GM23338 (cell line): ENCODE measurements at regions not wholly inside any gene's neighbourhood (a gene's known extent, or its start where the extent isn't known, plus 50 kb on each side); places are given as distances from the start of the nearest gene placed in this dataset.

Experiments used
- ATAC-seq: fragments of 200-7000 bp; cut with Tn5 transposase; 3 replicates; pipeline ENCODE4 v1.9.1; 2020
- DNase-seq: peaks from one replicate; pipeline ENCODE4 v3.0.0-alpha.2; 2015; ENCODE audit warnings: low spot score
- H2AFZ ChIP-seq: fragments of 200-600 bp; sonication (generic); 2 replicates; pipeline ENCODE4 v1.8.0; 2016; ENCODE audit warnings: antibody characterized with exemption, mild to moderate bottlenecking, moderate library complexity
- H3F3A ChIP-seq: fragments of 200-600 bp; sonication (generic); replicated peaks from 2 replicates; pipeline ENCODE4 v1.8.0; 2017; ENCODE audit warnings: antibody characterized with exemption, mixed run types, low read depth
- H3K27ac ChIP-seq: fragments of 200-600 bp; sonication (generic); 2 replicates; pipeline ENCODE4 v1.6.1; 2016; ENCODE audit warnings: low read depth
- H3K27me3 ChIP-seq: fragments of 200-600 bp; sonication (generic); 2 replicates; pipeline ENCODE4 v1.8.0; 2016; ENCODE audit warnings: mild to moderate bottlenecking, mixed run types, moderate library complexity; ENCODE audit not compliant: insufficient read depth
- H3K36me3 ChIP-seq: fragments of 200-600 bp; sonication (generic); 2 replicates; pipeline ENCODE4 v1.8.0; 2016; ENCODE audit warnings: mild to moderate bottlenecking; ENCODE audit not compliant: insufficient read depth
- H3K4me1 ChIP-seq: fragments of 200-600 bp; sonication (generic); 2 replicates; pipeline ENCODE4 v1.8.0; 2016; ENCODE audit warnings: mild to moderate bottlenecking, moderate library complexity; ENCODE audit not compliant: insufficient read depth
- H3K4me2 ChIP-seq: fragments of 200-600 bp; sonication (generic); 2 replicates; pipeline ENCODE4 v1.7.1; 2017; ENCODE audit warnings: mixed run types
- H3K4me3 ChIP-seq: fragments of 200-600 bp; sonication (generic); 2 replicates; pipeline ENCODE4 v1.6.1; 2016; ENCODE audit warnings: mixed run types
- H3K79me2 ChIP-seq: fragments of 200-600 bp; sonication (generic); replicated peaks from 2 replicates; pipeline ENCODE4 v1.8.0; 2017; ENCODE audit warnings: mild to moderate bottlenecking; ENCODE audit not compliant: insufficient read depth
- H3K9me2 ChIP-seq: fragments of 200-600 bp; sonication (generic); 2 replicates; pipeline ENCODE4 v1.8.0; 2017; ENCODE audit not compliant: insufficient read depth
- H4K20me1 ChIP-seq: fragments of 200-600 bp; sonication (generic); replicated peaks from 2 replicates; pipeline ENCODE4 v1.8.0; 2017; ENCODE audit warnings: mild to moderate bottlenecking; ENCODE audit not compliant: insufficient read depth
- H3K27ac Mint-ChIP-seq: 2 replicates; pipeline ENCODE4 v1.8.0; 2020; ENCODE audit warnings: inconsistent platforms, mild to moderate bottlenecking, moderate library complexity, mixed read lengths
- H3K27me3 Mint-ChIP-seq: 3 replicates; pipeline ENCODE4 v1.8.0; 2022; ENCODE audit warnings: low read depth, mild to moderate bottlenecking, moderate library complexity, mixed read lengths, inconsistent platforms; ENCODE audit not compliant: insufficient read depth, poor library complexity
- H3K36me3 Mint-ChIP-seq: 3 replicates; pipeline ENCODE4 v1.8.0; 2021; ENCODE audit warnings: low read depth, mild to moderate bottlenecking, inconsistent platforms, moderate library complexity, mixed read lengths
- H3K4me1 Mint-ChIP-seq: 3 replicates; pipeline ENCODE4 v1.8.0; 2020; ENCODE audit warnings: mild to moderate bottlenecking, inconsistent platforms, mixed read lengths
- H3K4me3 Mint-ChIP-seq: 3 replicates; pipeline ENCODE4 v1.8.0; 2021; ENCODE audit warnings: moderate library complexity, mild to moderate bottlenecking, inconsistent platforms, mixed read lengths
- H3K9me3 Mint-ChIP-seq: 3 replicates; pipeline ENCODE4 v1.8.0; 2020; ENCODE audit warnings: moderate library complexity, mild to moderate bottlenecking, inconsistent platforms, mixed read lengths
- EZH2 ChIP-seq: fragments of 200-600 bp; sonication (generic); IDR thresholded peaks from one replicate; pipeline ENCODE4 v1.8.0; 2017; ENCODE audit warnings: antibody characterized with exemption, mild to moderate bottlenecking, low read depth; ENCODE audit not compliant: unreplicated experiment
- JUNB ChIP-seq: IDR thresholded peaks from one replicate; pipeline ENCODE4 v1.6.1; 2016; ENCODE audit warnings: antibody characterized with exemption; ENCODE audit not compliant: unreplicated experiment
- POLR2AphosphoS5 ChIP-seq: IDR thresholded peaks from 2 replicates; pipeline ENCODE4 v1.6.1; 2016; ENCODE audit warnings: antibody characterized with exemption, low read depth
- STAT1 ChIP-seq: IDR thresholded peaks from one replicate; pipeline ENCODE4 v1.6.1; 2016; ENCODE audit warnings: antibody characterized with exemption; ENCODE audit not compliant: unreplicated experiment
- TF ChIP-seq, protein P1 (sequence below): IDR thresholded peaks from 2 replicates; pipeline ENCODE4 v1.6.1; 2016; ENCODE audit warnings: antibody characterized with exemption

DNA sequence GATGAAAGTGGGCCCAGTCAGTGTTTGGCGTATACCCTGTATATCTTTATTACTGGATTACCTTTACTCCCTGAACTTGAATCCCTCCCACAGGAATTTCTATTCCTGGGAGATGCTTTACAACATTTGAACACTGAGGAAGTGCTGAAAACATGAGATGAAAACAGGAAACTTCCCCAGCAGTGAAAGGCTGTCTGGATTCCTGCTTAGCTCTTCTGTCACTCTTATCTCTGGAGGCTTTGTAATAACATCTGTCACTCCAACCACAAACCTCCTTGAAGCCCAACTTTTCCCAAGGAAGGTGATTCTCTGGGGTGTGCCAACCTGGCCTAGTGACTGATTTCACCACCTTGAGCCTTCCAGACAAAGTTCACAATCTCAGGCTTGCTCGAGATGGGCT, 264.5 kb upstream of the BMP2 start:
- Histone ChIP-seq H3K9me2 (peaks cover 13% of the 10 kb centered on the region; the same call in 1 of the 2 replicates), H3K79me2 (no peaks in the 10 kb centered on the region), H3F3A (no peaks in the 10 kb centered on the region), H2AFZ (no peak overlapping the region), H3K4me2 (no peak overlapping the region), H3K4me3 (no peak overlapping the region), H3K36me3 (no peaks in the 10 kb centered on the region), H4K20me1 (no peaks in the 10 kb centered on the region), H3K27ac (no peak overlapping the region), H3K4me1 (no peaks in the 10 kb centered on the region), H3K27me3 (no peaks in the 10 kb centered on the region)
- Mint-ChIP-seq H3K36me3 (no peaks in the 10 kb centered on the region), H3K27me3 (no peaks in the 10 kb centered on the region), H3K4me3 (no peak overlapping the region), H3K9me3 (0 out of 3 replicates have a peak, but pooled peaks cover 3% of the 10 kb centered on the region), H3K27ac (no peak overlapping the region), H3K4me1 (no peaks in the 10 kb centered on the region)
- TF ChIP-seq, protein P1, sequence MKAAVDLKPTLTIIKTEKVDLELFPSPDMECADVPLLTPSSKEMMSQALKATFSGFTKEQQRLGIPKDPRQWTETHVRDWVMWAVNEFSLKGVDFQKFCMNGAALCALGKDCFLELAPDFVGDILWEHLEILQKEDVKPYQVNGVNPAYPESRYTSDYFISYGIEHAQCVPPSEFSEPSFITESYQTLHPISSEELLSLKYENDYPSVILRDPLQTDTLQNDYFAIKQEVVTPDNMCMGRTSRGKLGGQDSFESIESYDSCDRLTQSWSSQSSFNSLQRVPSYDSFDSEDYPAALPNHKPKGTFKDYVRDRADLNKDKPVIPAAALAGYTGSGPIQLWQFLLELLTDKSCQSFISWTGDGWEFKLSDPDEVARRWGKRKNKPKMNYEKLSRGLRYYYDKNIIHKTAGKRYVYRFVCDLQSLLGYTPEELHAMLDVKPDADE: no peak
- TF ChIP-seq JUNB: no peak
- DNase-seq (no peak), ATAC-seq (no peak)

DNA sequence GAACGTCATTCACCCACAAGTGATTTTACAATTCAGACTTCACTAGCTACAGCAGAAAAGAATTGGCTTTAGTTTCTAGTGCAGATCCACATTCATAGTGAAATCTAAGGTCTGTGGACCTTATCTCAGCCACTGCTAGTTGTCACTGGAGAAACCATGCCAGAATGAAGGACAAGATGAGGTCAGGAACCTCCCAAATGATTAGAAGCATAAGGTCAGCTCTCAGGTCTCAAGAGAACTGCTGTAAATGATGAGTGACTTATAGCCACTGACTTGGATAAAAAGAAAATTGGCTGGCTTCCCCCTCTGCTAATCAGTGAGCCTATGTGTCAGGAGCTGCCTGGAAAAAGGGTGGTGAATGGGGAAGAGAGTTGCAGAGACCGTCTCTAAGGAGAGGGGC, 265.3 kb upstream of the BMP2 start:
- Histone ChIP-seq H3K4me2 (no peak overlapping the region), H4K20me1 (no peaks in the 10 kb centered on the region), H3K4me3 (no peak overlapping the region), H2AFZ (no peak overlapping the region), H3K27ac (no peak overlapping the region), H3F3A (no peaks in the 10 kb centered on the region), H3K27me3 (no peaks in the 10 kb centered on the region), H3K9me2 (peaks cover 13% of the 10 kb centered on the region; the same call in 1 of the 2 replicates), H3K36me3 (no peaks in the 10 kb centered on the region), H3K79me2 (no peaks in the 10 kb centered on the region), H3K4me1 (no peaks in the 10 kb centered on the region)
- Mint-ChIP-seq H3K4me3 (no peak overlapping the region), H3K27ac (no peak overlapping the region), H3K36me3 (no peaks in the 10 kb centered on the region), H3K9me3 (0 out of 3 replicates have a peak, but pooled peaks cover 3% of the 10 kb centered on the region), H3K4me1 (no peaks in the 10 kb centered on the region), H3K27me3 (no peaks in the 10 kb centered on the region)
- no peak for TF ChIP-seq EZH2
- TF ChIP-seq POLR2AphosphoS5: no peak
- DNase-seq: no peak
- ATAC-seq: no peak

GRCh38 chr20:6501061-6501460, 266.4 kb upstream of the BMP2 start:
- Histone ChIP-seq H4K20me1 (no peaks in the 10 kb centered on the region), H3K4me3 (no peak overlapping the region), H3K27me3 (no peaks in the 10 kb centered on the region), H3K79me2 (no peaks in the 10 kb centered on the region), H3K9me2 (0 out of 2 replicates have a peak, but pooled peaks cover 9% of the 10 kb centered on the region), H3K4me2 (no peak overlapping the region), H3K36me3 (no peaks in the 10 kb centered on the region), H3F3A (no peaks in the 10 kb centered on the region), H3K4me1 (no peaks in the 10 kb centered on the region), H3K27ac (no peak overlapping the region), H2AFZ (no peak overlapping the region)
- TF ChIP-seq JUNB (no peak), STAT1 (no peak)
- no peaks in the 10 kb centered on the region for H3K36me3 Mint-ChIP-seq
- no peak overlapping the region for H3K27ac Mint-ChIP-seq
- 0 out of 3 replicates have a peak, but pooled peaks cover 3% of the 10 kb centered on the region for H3K9me3 Mint-ChIP-seq
- H3K4me3 Mint-ChIP-seq: no peak overlapping the region
- no peaks in the 10 kb centered on the region for H3K4me1 Mint-ChIP-seq
- H3K27me3 Mint-ChIP-seq: no peaks in the 10 kb centered on the region
- ATAC-seq (no peak), DNase-seq (no peak)
